SK-N-SH (cell line): ENCODE measurements at regions not wholly inside any gene's neighbourhood (a gene's known extent, or its start where the extent isn't known, plus 50 kb on each side); places are given as distances from the start of the nearest gene placed in this dataset.

Experiments used
- CTCF ChIA-PET: fragments of 300-600, 350-600 bp; formaldehyde crosslinking; extraction: SDS; loops from one replicate; lab custom pipeline; 2021; lab: Yijun Ruan, JAX
- POLR2A ChIA-PET: fragments of 350-600 bp; sonication (Branson Sonifier 250); formaldehyde crosslinking; extraction: SDS; loops from one replicate; lab custom pipeline; 2020; ENCODE audit warnings: antibody characterized with exemption, inconsistent platforms; lab: Yijun Ruan, JAX
- DNase-seq: peaks from one replicate; pipeline ENCODE4 v3.0.0; 2012
- H2AFZ ChIP-seq: fragments of 200-600 bp; sonication (generic); 2 replicates; pipeline ENCODE4 v1.8.1; 2016; ENCODE audit warnings: antibody characterized with exemption, mild to moderate bottlenecking, low read depth
- H3F3A ChIP-seq: fragments of 200-600 bp; sonication (generic); replicated peaks from 2 replicates; pipeline ENCODE3; 2016; ENCODE audit warnings: antibody characterized with exemption, mild to moderate bottlenecking; ENCODE audit not compliant: insufficient read depth
- H3K27ac ChIP-seq, 2 experiments: fragments of 200-500 bp in 1 of 2; fragments of 200-600 bp in 1 of 2; sonication (Bioruptor generic) in 1 of 2; sonication (generic), shearing (Covaris generic) in 1 of 2; 2 replicates each; pipeline versions ENCODE4 v1.5.1 to v1.6.1; 2014 to 2016; ENCODE audit warnings: low read depth in 2 of 2, inconsistent platforms in 1 of 2, low read length in 1 of 2, mild to moderate bottlenecking in 1 of 2, mixed read lengths in 1 of 2
- H3K27me3 ChIP-seq: fragments of 200-600 bp; sonication (generic), shearing (Covaris generic); 2 replicates; pipeline ENCODE4 v1.6.1; 2016; ENCODE audit warnings: mixed run types; ENCODE audit not compliant: insufficient read depth
- H3K36me3 ChIP-seq, 2 experiments: fragments of 200-500 bp in 1 of 2; fragments of 200-600 bp in 1 of 2; sonication (Bioruptor generic) in 1 of 2; sonication (generic) in 1 of 2; replicated peaks in 1 of 2; 2 replicates each; pipeline versions ENCODE3 to v1.5.1; 2014 to 2016; ENCODE audit warnings: low read length in 1 of 2, mild to moderate bottlenecking in 1 of 2; ENCODE audit not compliant: insufficient read depth in 2 of 2, control insufficient read depth in 1 of 2
- H3K4me1 ChIP-seq, 2 experiments: fragments of 200-500 bp in 1 of 2; fragments of 200-600 bp in 1 of 2; sonication (Bioruptor generic) in 1 of 2; sonication (generic), shearing (Covaris generic) in 1 of 2; 2 replicates each; pipeline versions ENCODE4 v1.5.1 to v1.6.1; 2014 to 2016; ENCODE audit warnings: low read depth in 1 of 2, low read length in 1 of 2, mixed run types in 1 of 2; ENCODE audit not compliant: insufficient read depth in 2 of 2, control insufficient read depth in 1 of 2
- H3K4me2 ChIP-seq: fragments of 200-600 bp; sonication (generic), shearing (Covaris generic); 2 replicates; pipeline ENCODE4 v1.6.1; 2017; ENCODE audit warnings: mixed run types
- H3K4me3 ChIP-seq, 2 experiments: fragments of 200-500 bp in 1 of 2; fragments of 200-600 bp in 1 of 2; sonication (Bioruptor generic) in 1 of 2; sonication (generic), shearing (Covaris generic) in 1 of 2; 2 replicates each; pipeline versions ENCODE4 v1.5.1 to v1.8.1; 2014 to 2016; ENCODE audit warnings: low read depth in 2 of 2, inconsistent platforms in 1 of 2, low read length in 1 of 2, mild to moderate bottlenecking in 1 of 2, mixed read lengths in 1 of 2, moderate library complexity in 1 of 2
- H3K79me2 ChIP-seq: fragments of 200-600 bp; sonication (generic); 2 replicates; pipeline ENCODE4 v1.8.1; 2017; ENCODE audit warnings: mild to moderate bottlenecking; ENCODE audit not compliant: insufficient read depth
- H3K9ac ChIP-seq: fragments of 200-600 bp; sonication (generic); 2 replicates; pipeline ENCODE4 v1.6.1; 2017; ENCODE audit warnings: mixed run types
- H3K9me2 ChIP-seq: fragments of 200-600 bp; sonication (generic); 2 replicates; pipeline ENCODE4 v1.6.1; 2017; ENCODE audit warnings: mixed run types
- H3K9me3 ChIP-seq: fragments of 200-600 bp; sonication (generic); 2 replicates; pipeline ENCODE4 v1.6.1; 2017; ENCODE audit warnings: mixed run types, mild to moderate bottlenecking, moderate library complexity
- H4K20me1 ChIP-seq: fragments of 200-600 bp; sonication (generic); 2 replicates; pipeline ENCODE4 v1.6.1; 2017; ENCODE audit warnings: mild to moderate bottlenecking, mixed run types; ENCODE audit not compliant: insufficient read depth
- CHD2 ChIP-seq: fragments of 150-350 bp; IDR thresholded peaks from 2 replicates; pipeline ENCODE4 v1.6.1; 2018; ENCODE audit warnings: low read length; ENCODE audit not compliant: partially characterized antibody
- CTCF ChIP-seq: fragments of 200-600 bp; sonication (generic); IDR thresholded peaks from 2 replicates; pipeline ENCODE4 v1.6.1; 2017; ENCODE audit warnings: antibody characterized with exemption, mild to moderate bottlenecking, moderate library complexity
- ELF1 ChIP-seq: IDR thresholded peaks from 2 replicates; pipeline ENCODE4 v1.4.0; 2012
- EP300 ChIP-seq, 2 experiments: IDR thresholded peaks; 2 replicates each; pipeline versions ENCODE4 v1.4.0 to v1.6.1; 2012; ENCODE audit warnings: borderline replicate concordance in 1 of 2, low read depth in 1 of 2, low read length in 1 of 2
- FOSL2 ChIP-seq: IDR thresholded peaks from 2 replicates; pipeline ENCODE4 v1.4.0; 2012; ENCODE audit warnings: low read depth, mild to moderate bottlenecking, moderate library complexity, borderline replicate concordance
- FOXJ3 ChIP-seq: sonication (generic); formaldehyde crosslinking; IDR thresholded peaks from 2 replicates; pipeline ENCODE4 v1.5.1; 2020; ENCODE audit warnings: mild to moderate bottlenecking, missing genetic modification reagents
- FOXM1 ChIP-seq: IDR thresholded peaks from 2 replicates; pipeline ENCODE4 v1.4.0; 2012; ENCODE audit warnings: low read depth, mild to moderate bottlenecking
- GATA2 ChIP-seq: sonication (generic); formaldehyde crosslinking; IDR thresholded peaks from 2 replicates; pipeline ENCODE4 v1.5.0; 2020; ENCODE audit warnings: mild to moderate bottlenecking, missing genetic modification reagents
- JUND ChIP-seq: IDR thresholded peaks from 2 replicates; pipeline ENCODE4 v1.4.0; 2012
- MEF2A ChIP-seq: IDR thresholded peaks from 2 replicates; pipeline ENCODE4 v1.4.0; 2012; ENCODE audit warnings: low read depth, borderline replicate concordance
- MXI1 ChIP-seq: IDR thresholded peaks from 2 replicates; pipeline ENCODE4 v1.6.1; 2012; ENCODE audit warnings: mild to moderate bottlenecking, low read depth, low read length, improper control_type of control experiment
- NFIC ChIP-seq: IDR thresholded peaks from 2 replicates; pipeline ENCODE4 v1.4.0; 2012; ENCODE audit warnings: borderline replicate concordance
- RCOR1 ChIP-seq: fragments of 150-350 bp; IDR thresholded peaks from 2 replicates; pipeline ENCODE4 v1.6.1; 2017; ENCODE audit warnings: antibody characterized with exemption, low read length
- REST ChIP-seq: IDR thresholded peaks from 2 replicates; pipeline ENCODE4 v1.6.1; 2012; ENCODE audit warnings: mild to moderate bottlenecking, low read depth, low read length, moderate library complexity
- RFX5 ChIP-seq: IDR thresholded peaks from 2 replicates; pipeline ENCODE4 v1.6.1; 2012; ENCODE audit warnings: mild to moderate bottlenecking, improper control_type of control experiment, low read length
- RXRA ChIP-seq: IDR thresholded peaks from 2 replicates; pipeline ENCODE4 v1.4.0; 2012; ENCODE audit warnings: low read depth, mild to moderate bottlenecking, borderline replicate concordance
- TCF12 ChIP-seq: IDR thresholded peaks from 2 replicates; pipeline ENCODE4 v1.4.0; 2012
- USF1 ChIP-seq: IDR thresholded peaks from 2 replicates; pipeline ENCODE4 v1.4.0; 2012; ENCODE audit warnings: low read depth, borderline replicate concordance
- USF2 ChIP-seq: fragments of 150-350 bp; IDR thresholded peaks from 2 replicates; pipeline ENCODE4 v1.6.1; 2017; ENCODE audit warnings: antibody characterized with exemption, low read length, low read depth, borderline replicate concordance
- YY1 ChIP-seq: IDR thresholded peaks from 2 replicates; pipeline ENCODE4 v1.4.0; 2012; ENCODE audit warnings: low read depth, mild to moderate bottlenecking
- ZBTB33 ChIP-seq: IDR thresholded peaks from 2 replicates; pipeline ENCODE4 v1.4.0; 2012; ENCODE audit warnings: low read depth, borderline replicate concordance
- WGBS: methylation state at CpG from one replicate; pipeline ENCODE4 v1.1.6; 2017; ENCODE audit warnings: low lambda C conversion rate; 5-methylcytosine and 5-hydroxymethylcytosine counted together
- TF ChIP-seq, protein P1 (sequence below): IDR thresholded peaks from 2 replicates; pipeline ENCODE4; 2012
- TF ChIP-seq, protein P2 (sequence below): fragments of 150-350 bp; IDR thresholded peaks from 2 replicates; pipeline ENCODE4 v1.6.1; 2016; ENCODE audit warnings: mild to moderate bottlenecking, low read depth, low read length

- Histone ChIP-seq H3F3A (peaks cover 5% of the 10 kb centered on the region), H3K9ac (no peak overlapping the region), H3K4me3 (no peak overlapping the region), H3K9me2 (no peaks in the 10 kb centered on the region), H3K4me2 (peak overlapping the region; percentile 43; the same call in 1 of the 2 replicates), H3K27me3 (no peaks in the 10 kb centered on the region), H4K20me1 (no peaks in the 10 kb centered on the region), H3K4me1 (peaks cover 0 to 15% of the 10 kb centered on the region in 2 experiments; a peak in 2 of 4 replicates), H3K79me2 (no peaks in the 10 kb centered on the region), H3K9me3 (no peaks in the 10 kb centered on the region), H3K27ac (peak overlapping the region in 1 of 2 experiments; percentile 69; a peak in 1 of 4 replicates), H3K36me3 (no peaks in the 10 kb centered on the region), H2AFZ (peak overlapping the region; percentile 54)
- CTCF ChIA-PET = interaction anchor here (0.7 to 1.0 kb wide), 2 partner anchors 49 to 472 kb away, joined by 3 read pairs; no protein-coding TSS in a partner anchor
- no peak for DNase-seq
- 59% methylated on average over 1 of the region's 1 CpG for WGBS
- POLR2A ChIA-PET = no interaction called here
- TF ChIP-seq FOSL2 (no peak), USF1 (no peak), FOXJ3 (CRISPR knock-in tag) (no peak), MEF2A (no peak), RFX5 (no peak), ELF1 (no peak), GATA2 (CRISPR knock-in tag) (no peak), NFIC (no peak; the same call in 1 of the 2 replicates), RCOR1 (no peak), JUND (peak; percentile 55), REST (no peak), MXI1 (no peak), CTCF (no peak), YY1 (no peak), CHD2 (no peak), EP300 (IDR thresholded peaks at IDR 0.05; ENCODE audit: borderline replicate concordance in 1 of 2, low read depth in 1 of 2, low read length in 1 of 2) (peak in 1 of 2 experiments; percentile 75; a peak in 1 of 4 replicates), FOXM1 (0 out of 2 replicates have a peak, but pooled peaks have one; percentile 31), ZBTB33 (no peak), TCF12 (peak; percentile 93), RXRA (no peak), USF2 (no peak)
- TF ChIP-seq, protein P1, sequence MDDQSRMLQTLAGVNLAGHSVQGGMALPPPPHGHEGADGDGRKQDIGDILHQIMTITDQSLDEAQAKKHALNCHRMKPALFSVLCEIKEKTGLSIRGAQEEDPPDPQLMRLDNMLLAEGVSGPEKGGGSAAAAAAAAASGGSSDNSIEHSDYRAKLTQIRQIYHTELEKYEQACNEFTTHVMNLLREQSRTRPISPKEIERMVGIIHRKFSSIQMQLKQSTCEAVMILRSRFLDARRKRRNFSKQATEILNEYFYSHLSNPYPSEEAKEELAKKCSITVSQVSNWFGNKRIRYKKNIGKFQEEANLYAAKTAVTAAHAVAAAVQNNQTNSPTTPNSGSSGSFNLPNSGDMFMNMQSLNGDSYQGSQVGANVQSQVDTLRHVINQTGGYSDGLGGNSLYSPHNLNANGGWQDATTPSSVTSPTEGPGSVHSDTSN = peak; percentile 64; the same call in 1 of the 2 replicates
- TF ChIP-seq, protein P2, sequence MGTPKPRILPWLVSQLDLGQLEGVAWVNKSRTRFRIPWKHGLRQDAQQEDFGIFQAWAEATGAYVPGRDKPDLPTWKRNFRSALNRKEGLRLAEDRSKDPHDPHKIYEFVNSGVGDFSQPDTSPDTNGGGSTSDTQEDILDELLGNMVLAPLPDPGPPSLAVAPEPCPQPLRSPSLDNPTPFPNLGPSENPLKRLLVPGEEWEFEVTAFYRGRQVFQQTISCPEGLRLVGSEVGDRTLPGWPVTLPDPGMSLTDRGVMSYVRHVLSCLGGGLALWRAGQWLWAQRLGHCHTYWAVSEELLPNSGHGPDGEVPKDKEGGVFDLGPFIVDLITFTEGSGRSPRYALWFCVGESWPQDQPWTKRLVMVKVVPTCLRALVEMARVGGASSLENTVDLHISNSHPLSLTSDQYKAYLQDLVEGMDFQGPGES = no peak
Observed at GRCh38 chr6:121868206-121868605, 432.8 kb downstream of the GJA1 start.
